IMR-90 (cell line): ENCODE measurements at regions not wholly inside any gene's neighbourhood (a gene's known extent, or its start where the extent isn't known, plus 50 kb on each side); places are given as distances from the start of the nearest gene placed in this dataset.

ENCODE experiments used
- ATAC-seq: fragments of 200-7000 bp; cut with Tn5 transposase; 2 replicates; pipeline ENCODE4 v1.9.1; 2020; ENCODE audit warnings: low read depth, mild to moderate bottlenecking, moderate library complexity
- BruUV-seq: library from RNA; stranded (reverse); fragments of 400-500 nt; replicated peaks from 2 replicates; lab custom pipeline; 2021; lab: Mats Ljungman, UMichigan
- CTCF ChIA-PET: fragments of 300-600 bp; formaldehyde crosslinking; extraction: SDS; loops from one replicate; lab custom pipeline; 2021; ENCODE audit warnings: antibody characterized with exemption; lab: Yijun Ruan, JAX
- POLR2A ChIA-PET: fragments of 300-600 bp; sonication (Branson Sonifier 250); formaldehyde crosslinking; loops from one replicate; lab custom pipeline; 2022; ENCODE audit warnings: antibody characterized with exemption; ENCODE audit not compliant: unreplicated experiment; lab: Charles Lee
- DNase-seq: peaks from one replicate; pipeline ENCODE4 v3.0.0; 2013
- H2AFZ ChIP-seq: replicated peaks from 2 replicates; pipeline ENCODE3; 2013; ENCODE audit warnings: low read length, mild to moderate bottlenecking; ENCODE audit not compliant: poor library complexity
- H2AK5ac ChIP-seq: 2 replicates; pipeline ENCODE4 v1.6.1; 2013; ENCODE audit warnings: low read depth, low read length, inconsistent platforms
- H2AK9ac ChIP-seq: replicated peaks from 2 replicates; pipeline ENCODE3; 2013; ENCODE audit warnings: mild to moderate bottlenecking, low read depth, low read length, moderate library complexity; ENCODE audit not compliant: poor library complexity
- H2BK120ac ChIP-seq: 2 replicates; pipeline ENCODE4 v1.6.1; 2013; ENCODE audit warnings: low read depth, low read length, inconsistent platforms
- H2BK15ac ChIP-seq: 3 replicates; pipeline ENCODE4 v1.6.1; 2013; ENCODE audit warnings: low read depth, low read length, inconsistent platforms
- H2BK20ac ChIP-seq: 2 replicates; pipeline ENCODE4 v1.6.1; 2013; ENCODE audit warnings: low read depth, mild to moderate bottlenecking, inconsistent platforms, low read length, moderate library complexity
- H2BK5ac ChIP-seq: 2 replicates; pipeline ENCODE4 v1.6.1; 2013; ENCODE audit warnings: mild to moderate bottlenecking, low read depth, low read length, inconsistent platforms; ENCODE audit not compliant: poor library complexity, severe bottlenecking
- H3K14ac ChIP-seq: replicated peaks from 2 replicates; pipeline ENCODE4 v1.6.1; 2013; ENCODE audit warnings: low read depth, low read length, inconsistent platforms
- H3K18ac ChIP-seq: 2 replicates; pipeline ENCODE4 v1.6.1; 2013; ENCODE audit warnings: low read depth, low read length, control low read depth
- H3K23ac ChIP-seq: 2 replicates; pipeline ENCODE4 v1.6.1; 2013; ENCODE audit warnings: low read depth, low read length, inconsistent platforms
- H3K27ac ChIP-seq: 2 replicates; pipeline ENCODE4 v1.5.1; 2013; ENCODE audit warnings: mild to moderate bottlenecking, control low read depth, low read length; ENCODE audit not compliant: insufficient read depth
- H3K27me3 ChIP-seq: 2 replicates; pipeline ENCODE4 v1.6.1; 2013; ENCODE audit warnings: low read length; ENCODE audit not compliant: control insufficient read depth, insufficient read depth
- H3K36me3 ChIP-seq: 2 replicates; pipeline ENCODE4 v1.6.1; 2013; ENCODE audit warnings: low read length, mixed read lengths; ENCODE audit not compliant: control insufficient read depth, insufficient read depth
- H3K4ac ChIP-seq: 2 replicates; pipeline ENCODE4 v1.6.1; 2013; ENCODE audit warnings: low read depth, low read length, inconsistent platforms
- H3K4me1 ChIP-seq: 2 replicates; pipeline ENCODE4 v1.6.1; 2013; ENCODE audit warnings: low read length, mixed read lengths; ENCODE audit not compliant: control insufficient read depth, insufficient read depth
- H3K4me2 ChIP-seq: 2 replicates; pipeline ENCODE4 v1.6.1; 2013; ENCODE audit warnings: low read depth, mild to moderate bottlenecking, control low read depth, low read length, moderate library complexity
- H3K4me3 ChIP-seq: 2 replicates; pipeline ENCODE4 v1.5.1; 2013; ENCODE audit warnings: low read depth, mild to moderate bottlenecking, control low read depth, low read length, moderate library complexity; ENCODE audit not compliant: insufficient read depth
- H3K56ac ChIP-seq: 2 replicates; pipeline ENCODE4 v1.6.1; 2013; ENCODE audit warnings: low read length, inconsistent platforms; ENCODE audit not compliant: insufficient read depth; ENCODE audit errors: extremely low read depth
- H3K79me1 ChIP-seq, 2 experiments: 2 replicates each; pipeline ENCODE4 v1.6.1; 2013; ENCODE audit warnings: low read length in 2 of 2, inconsistent platforms in 1 of 2, low read depth in 1 of 2
- H3K9ac ChIP-seq: 2 replicates; pipeline ENCODE4 v1.6.1; 2013; ENCODE audit warnings: low read depth, low read length, control low read depth
- H3K9me1 ChIP-seq: 2 replicates; pipeline ENCODE4 v1.6.1; 2013; ENCODE audit warnings: low read length, inconsistent platforms; ENCODE audit not compliant: insufficient read depth
- H3K9me3 ChIP-seq: 2 replicates; pipeline ENCODE4 v1.6.1; 2013; ENCODE audit warnings: low read length; ENCODE audit not compliant: control insufficient read depth, insufficient read depth
- H4K20me1 ChIP-seq: 2 replicates; pipeline ENCODE4 v1.6.1; 2013; ENCODE audit warnings: low read length, inconsistent platforms; ENCODE audit not compliant: insufficient read depth
- H4K5ac ChIP-seq: 2 replicates; pipeline ENCODE4 v1.6.1; 2013; ENCODE audit warnings: mild to moderate bottlenecking, low read depth, low read length, control low read depth
- H4K8ac ChIP-seq, 2 experiments: 2 replicates each; pipeline ENCODE4 v1.6.1; 2013; ENCODE audit warnings: low read depth in 2 of 2, low read length in 2 of 2, control low read depth in 1 of 2, inconsistent platforms in 1 of 2
- H4K91ac ChIP-seq: 2 replicates; pipeline ENCODE4 v1.6.1; 2013; ENCODE audit warnings: low read depth, low read length, inconsistent platforms; ENCODE audit not compliant: insufficient read depth
- BHLHE40 ChIP-seq: fragments of 150-350 bp; IDR thresholded peaks from 2 replicates; pipeline ENCODE4 v1.6.1; 2016; ENCODE audit warnings: mild to moderate bottlenecking, low read depth, low read length
- CEBPB ChIP-seq: IDR thresholded peaks from 2 replicates; pipeline ENCODE4 v1.6.1; 2012; ENCODE audit warnings: low read depth, low read length, improper control_type of control experiment
- MAFK ChIP-seq: IDR thresholded peaks from 2 replicates; pipeline ENCODE4 v1.6.1; 2012; ENCODE audit warnings: low read depth, low read length, improper control_type of control experiment
- MXI1 ChIP-seq: IDR thresholded peaks from 2 replicates; pipeline ENCODE4 v1.6.1; 2012; ENCODE audit warnings: low read depth, mild to moderate bottlenecking, low read length, moderate library complexity, borderline replicate concordance
- RAD21 ChIP-seq: IDR thresholded peaks from 2 replicates; pipeline ENCODE4 v1.6.1; 2012; ENCODE audit warnings: low read length, improper control_type of control experiment
- RFX5 ChIP-seq: IDR thresholded peaks from 2 replicates; pipeline ENCODE4 v1.8.0; 2012; ENCODE audit warnings: low read depth, mild to moderate bottlenecking, low read length, moderate library complexity
- SMC3 ChIP-seq: fragments of 150-350 bp; IDR thresholded peaks from 2 replicates; pipeline ENCODE4 v1.6.1; 2016; ENCODE audit warnings: low read depth, mild to moderate bottlenecking, antibody characterized with exemption, low read length, moderate library complexity
- WGBS, 2 experiments: methylation state at CpG; one replicate each; pipeline versions ENCODE4 v1.1.5 to v1.1.7; 2013; ENCODE audit warnings: missing lambda C conversion rate in 2 of 2; ENCODE audit not compliant: insufficient read length in 1 of 2; ENCODE audit errors: extremely low coverage in 2 of 2; 5-methylcytosine and 5-hydroxymethylcytosine counted together
- dilution Hi-C: fragments of 300-500 bp; cut with HindIII; formaldehyde crosslinking; loops from one replicate; pipeline ENCODE4 v1.14.3; 2018; ENCODE audit warnings: low sequenced_read_pairs; ENCODE audit not compliant: unreplicated experiment
- in situ Hi-C: fragments of 300-500 bp; cut with MboI; formaldehyde crosslinking; loops from 3 replicates; pipeline ENCODE4 v1.14.3; 2019; ENCODE audit warnings: low sequenced_read_pairs, inconsistent platforms, mixed read lengths
- intact Hi-C: fragments of 100-400 bp; cut with micrococcal nuclease; formaldehyde crosslinking; loops from 2 replicates; pipeline ENCODE4 v1.10.0; 2022
- TF ChIP-seq, protein P1 (sequence below): conservative IDR thresholded peaks from 2 replicates; pipeline ENCODE4 v1.5.1; 2012; ENCODE audit warnings: mild to moderate bottlenecking, low read depth, low read length, improper control_type of control experiment
- TF ChIP-seq, protein P2 (sequence below): fragments of 150-350 bp; IDR thresholded peaks from 2 replicates; pipeline ENCODE4 v1.6.1; 2016; ENCODE audit warnings: low read depth, mild to moderate bottlenecking, low read length, moderate library complexity, borderline replicate concordance
- TF ChIP-seq, protein P3 (sequence below): fragments of 150-350 bp; IDR thresholded peaks from 2 replicates; pipeline ENCODE4 v1.6.1; 2017; ENCODE audit warnings: mild to moderate bottlenecking, antibody characterized with exemption, low read length, low read depth

DNA sequence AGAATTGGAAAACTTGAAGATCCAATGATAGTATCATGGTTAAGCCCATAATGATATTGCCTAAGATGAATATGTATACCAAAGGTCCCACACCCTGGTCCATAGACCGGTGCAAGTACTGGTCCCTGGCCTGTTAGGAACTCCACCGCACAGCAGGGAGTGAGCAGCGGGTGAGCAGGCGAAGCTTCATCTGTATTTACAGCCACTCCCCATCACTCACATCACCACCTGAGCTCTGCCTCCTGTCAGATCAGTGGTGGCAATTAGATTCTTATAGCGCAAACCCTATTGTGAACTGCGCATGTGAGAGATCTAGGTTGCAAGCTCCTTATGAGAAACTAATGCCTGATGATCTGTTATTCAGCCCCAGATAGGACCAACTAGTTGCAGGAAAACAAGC lies 402.4 kb downstream of the EPHA4 start:
- Histone ChIP-seq H3K79me1 (no peaks in the 10 kb centered on the region), H3K18ac (no peak overlapping the region), H3K4me3 (no peak overlapping the region), H2BK20ac (no peak overlapping the region), H4K20me1 (no peaks in the 10 kb centered on the region), H4K91ac (no peak overlapping the region), H3K56ac (no peak overlapping the region), H3K9ac (no peak overlapping the region), H3K4ac (no peak overlapping the region), H2AK9ac (no peak overlapping the region), H2BK120ac (no peak overlapping the region), H3K23ac (no peak overlapping the region), H3K27ac (no peak overlapping the region), H3K9me3 (no peaks in the 10 kb centered on the region), H3K36me3 (no peaks in the 10 kb centered on the region), H3K14ac (no peak overlapping the region), H3K4me1 (no peaks in the 10 kb centered on the region), H3K9me1 (no peaks in the 10 kb centered on the region), H3K27me3 (0 out of 2 replicates have a peak, but pooled peaks cover 2% of the 10 kb centered on the region), H2BK5ac (no peak overlapping the region), H2AK5ac (no peak overlapping the region), H2AFZ (no peak overlapping the region), H2BK15ac (no peak overlapping the region), H4K5ac (no peak overlapping the region), H4K8ac (no peak overlapping the region), H3K4me2 (no peak overlapping the region)
- ChIA-PET POLR2A (no interaction called here), CTCF (interaction anchor here (0.6 kb wide), 1 partner anchor 14 kb away, joined by 5 read pairs; no protein-coding TSS in a partner anchor)
- TF ChIP-seq, protein P1, sequence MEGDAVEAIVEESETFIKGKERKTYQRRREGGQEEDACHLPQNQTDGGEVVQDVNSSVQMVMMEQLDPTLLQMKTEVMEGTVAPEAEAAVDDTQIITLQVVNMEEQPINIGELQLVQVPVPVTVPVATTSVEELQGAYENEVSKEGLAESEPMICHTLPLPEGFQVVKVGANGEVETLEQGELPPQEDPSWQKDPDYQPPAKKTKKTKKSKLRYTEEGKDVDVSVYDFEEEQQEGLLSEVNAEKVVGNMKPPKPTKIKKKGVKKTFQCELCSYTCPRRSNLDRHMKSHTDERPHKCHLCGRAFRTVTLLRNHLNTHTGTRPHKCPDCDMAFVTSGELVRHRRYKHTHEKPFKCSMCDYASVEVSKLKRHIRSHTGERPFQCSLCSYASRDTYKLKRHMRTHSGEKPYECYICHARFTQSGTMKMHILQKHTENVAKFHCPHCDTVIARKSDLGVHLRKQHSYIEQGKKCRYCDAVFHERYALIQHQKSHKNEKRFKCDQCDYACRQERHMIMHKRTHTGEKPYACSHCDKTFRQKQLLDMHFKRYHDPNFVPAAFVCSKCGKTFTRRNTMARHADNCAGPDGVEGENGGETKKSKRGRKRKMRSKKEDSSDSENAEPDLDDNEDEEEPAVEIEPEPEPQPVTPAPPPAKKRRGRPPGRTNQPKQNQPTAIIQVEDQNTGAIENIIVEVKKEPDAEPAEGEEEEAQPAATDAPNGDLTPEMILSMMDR, result no peak
- TF ChIP-seq RFX5, result no peak
- no peak for TF ChIP-seq MXI1
- TF ChIP-seq, protein P2, sequence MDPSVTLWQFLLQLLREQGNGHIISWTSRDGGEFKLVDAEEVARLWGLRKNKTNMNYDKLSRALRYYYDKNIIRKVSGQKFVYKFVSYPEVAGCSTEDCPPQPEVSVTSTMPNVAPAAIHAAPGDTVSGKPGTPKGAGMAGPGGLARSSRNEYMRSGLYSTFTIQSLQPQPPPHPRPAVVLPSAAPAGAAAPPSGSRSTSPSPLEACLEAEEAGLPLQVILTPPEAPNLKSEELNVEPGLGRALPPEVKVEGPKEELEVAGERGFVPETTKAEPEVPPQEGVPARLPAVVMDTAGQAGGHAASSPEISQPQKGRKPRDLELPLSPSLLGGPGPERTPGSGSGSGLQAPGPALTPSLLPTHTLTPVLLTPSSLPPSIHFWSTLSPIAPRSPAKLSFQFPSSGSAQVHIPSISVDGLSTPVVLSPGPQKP, result no peak
- no peak for TF ChIP-seq RAD21
- TF ChIP-seq SMC3, result no peak
- no peak for TF ChIP-seq MAFK
- TF ChIP-seq BHLHE40, result no peak
- no peak for TF ChIP-seq CEBPB
- TF ChIP-seq, protein P3, sequence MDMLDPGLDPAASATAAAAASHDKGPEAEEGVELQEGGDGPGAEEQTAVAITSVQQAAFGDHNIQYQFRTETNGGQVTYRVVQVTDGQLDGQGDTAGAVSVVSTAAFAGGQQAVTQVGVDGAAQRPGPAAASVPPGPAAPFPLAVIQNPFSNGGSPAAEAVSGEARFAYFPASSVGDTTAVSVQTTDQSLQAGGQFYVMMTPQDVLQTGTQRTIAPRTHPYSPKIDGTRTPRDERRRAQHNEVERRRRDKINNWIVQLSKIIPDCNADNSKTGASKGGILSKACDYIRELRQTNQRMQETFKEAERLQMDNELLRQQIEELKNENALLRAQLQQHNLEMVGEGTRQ, result no peak
- in situ Hi-C loops, result no loop called here
- ATAC-seq, result no peak
- BruUV-seq, result no TSS peak
- DNase-seq, result no peak
- intact Hi-C loops, result no loop called here
- 100% methylated on average over 1 of the region's 6 CpGs; no CpG with 5 or more reads in 1 of the 2 experiments for WGBS, 2 experiments
- dilution Hi-C loops, result no loop called here
